GM21390 (cell line): ENCODE measurements at regions not wholly inside any gene's neighbourhood (a gene's known extent, or its start where the extent isn't known, plus 50 kb on each side); places are given as distances from the start of the nearest gene placed in this dataset.
"Not testable (repeated sequence)": the region's sequence is repeated elsewhere in the genome, so short reads cannot be mapped to it uniquely, and the experiment has no call there.

Experiments used
- ATAC-seq: cut with Tn5 transposase; IDR thresholded peaks from one replicate; pipeline ENCODE4 v1.9.1; 2021; ENCODE audit not compliant: unreplicated experiment

GRCh38 chr2:181737302-181737701 lies 57.0 kb upstream of the NEUROD1 start:
- ATAC-seq, result not testable (repeated sequence)

GRCh38 chr2:181738074-181738473 lies 57.8 kb upstream of the NEUROD1 start:
- ATAC-seq, result no peak

GRCh38 chr2:181738563-181738962 lies 58.2 kb upstream of the NEUROD1 start:
- no peak for ATAC-seq

GRCh38 chr2:181741756-181742155 lies 61.4 kb upstream of the NEUROD1 start:
- no peak for ATAC-seq

GRCh38 chr2:181742361-181742760 lies 62.0 kb upstream of the NEUROD1 start:
- ATAC-seq, result no peak

GRCh38 chr2:181742922-181743722 lies 62.8 kb upstream of the NEUROD1 start:
- ATAC-seq, result peak; percentile 50

GRCh38 chr2:181743723-181744031 lies 63.4 kb upstream of the NEUROD1 start:
- peak; percentile 11 for ATAC-seq

GRCh38 chr2:181745796-181746540 lies 65.7 kb upstream of the NEUROD1 start:
- ATAC-seq, result no peak

GRCh38 chr2:181746844-181747243 lies 66.5 kb upstream of the NEUROD1 start:
- no peak for ATAC-seq

- no peak for ATAC-seq
Observed at GRCh38 chr2:181750305-181750704, 70.0 kb upstream of the NEUROD1 start.

GRCh38 chr2:181751266-181752030 lies 71.1 kb upstream of the NEUROD1 start:
- no peak for ATAC-seq

GRCh38 chr2:181752301-181752700 lies 72.0 kb upstream of the NEUROD1 start:
- no peak for ATAC-seq

GRCh38 chr2:181753686-181754085 lies 73.4 kb upstream of the NEUROD1 start:
- ATAC-seq, result no peak

- ATAC-seq, result no peak
Observed at GRCh38 chr2:181754105-181754504, 73.8 kb upstream of the NEUROD1 start.

GRCh38 chr2:181755181-181755580 lies 74.9 kb upstream of the NEUROD1 start:
- ATAC-seq, result no peak

- ATAC-seq, result no peak
Observed at GRCh38 chr2:181760521-181760920, 80.2 kb upstream of the NEUROD1 start.

- no peak for ATAC-seq
Observed at GRCh38 chr2:181761175-181761574, 80.9 kb upstream of the NEUROD1 start.

- no peak for ATAC-seq
Observed at GRCh38 chr2:181762000-181762399, 81.7 kb upstream of the NEUROD1 start.

GRCh38 chr2:181762848-181763247 lies 82.5 kb upstream of the NEUROD1 start:
- ATAC-seq, result no peak

GRCh38 chr2:181763423-181763822 lies 83.1 kb upstream of the NEUROD1 start:
- ATAC-seq, result no peak

- no peak for ATAC-seq
Observed at GRCh38 chr2:181764095-181764963, 84.0 kb upstream of the NEUROD1 start.
